ENCODE measurements at regions not wholly inside any gene's neighbourhood (a gene's known extent, or its start where the extent isn't known, plus 50 kb on each side); places are given as distances from the start of the nearest gene placed in this dataset.

GRCh38 chrX:67384403-67384802, 159.4 kb upstream of the AR start:
- TF ChIP-seq NR3C1 (IDR thresholded peaks at IDR 0.05) (no peak), RAD21 (conservative IDR thresholded peaks at IDR 0.05 in 1 of 2, IDR thresholded peaks at IDR 0.05 in 1 of 2) (no peak), TP53 (CRISPR knock-in tag; IDR thresholded peaks at IDR 0.05) (no peak), CTCF (IDR thresholded peaks at IDR 0.05) (no peak), POLR2A (IDR thresholded peaks at IDR 0.05; ENCODE audit: low read length) (no peak), MAX (IDR thresholded peaks at IDR 0.05) (no peak), JUN (IDR thresholded peaks at IDR 0.05) (no peak), SMC3 (IDR thresholded peaks at IDR 0.05) (no peak), ELK1 (IDR thresholded peaks at IDR 0.05; ENCODE audit: low read depth, low read length) (no peak)
